AG04450 (cell line): ENCODE measurements at regions not wholly inside any gene's neighbourhood (a gene's known extent, or its start where the extent isn't known, plus 50 kb on each side); places are given as distances from the start of the nearest gene placed in this dataset.

ENCODE experiments used
- CTCF ChIA-PET: fragments of 300-600, 350-600 bp; formaldehyde crosslinking; extraction: SDS; loops from one replicate; lab custom pipeline; 2022; ENCODE audit warnings: antibody characterized with exemption, inconsistent platforms; lab: Charles Lee
- POLR2A ChIA-PET: fragments of 350-600 bp; formaldehyde crosslinking; extraction: SDS; loops from one replicate; lab custom pipeline; 2021; ENCODE audit warnings: antibody characterized with exemption, inconsistent platforms; lab: Yijun Ruan, JAX
- DNase-seq: peaks from one replicate; pipeline ENCODE4 v3.0.0-alpha.2; 2011; ENCODE audit warnings: low read depth, low spot score
- H3K27ac ChIP-seq: one replicate; pipeline ENCODE4 v1.5.1; 2012; ENCODE audit warnings: low read depth, low read length, control low read depth
- H3K27me3 ChIP-seq: one replicate; pipeline ENCODE4 v1.6.0; 2012; ENCODE audit warnings: low read length; ENCODE audit not compliant: control insufficient read depth, insufficient read depth
- H3K4me3 ChIP-seq: 2 replicates; pipeline ENCODE4 v1.5.1; 2011; ENCODE audit warnings: mild to moderate bottlenecking, low read depth, low read length, control low read depth
- H3K9me3 ChIP-seq: 2 replicates; pipeline ENCODE4 v1.5.1; 2012; ENCODE audit warnings: low read length; ENCODE audit not compliant: control insufficient read depth, insufficient read depth
- TF ChIP-seq, protein P1 (sequence below): IDR thresholded peaks from 2 replicates; pipeline ENCODE4 v1.5.1; 2011; ENCODE audit warnings: low read depth, low read length, control low read depth, inconsistent platforms

DNA sequence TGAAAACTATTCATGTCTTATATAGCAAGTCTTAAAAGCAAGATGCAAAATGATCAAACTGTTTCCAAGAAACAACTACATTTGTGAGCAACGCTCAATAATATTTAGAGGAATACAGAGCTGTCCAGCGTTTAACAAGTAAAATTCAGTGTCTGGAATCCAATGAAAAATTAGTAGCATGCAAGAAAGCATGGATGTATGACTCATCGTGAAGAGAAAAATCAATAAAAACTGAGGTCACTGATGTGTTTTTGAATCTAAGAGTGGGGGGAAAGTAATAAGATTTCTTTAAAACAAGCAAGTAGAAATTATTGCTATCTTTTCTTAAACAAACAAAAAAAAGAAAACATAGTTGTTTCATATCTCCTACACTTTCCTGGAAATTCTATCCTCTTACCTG is 600.3 kb upstream of the GOLIM4 start:
- Histone ChIP-seq H3K27me3 (no peaks in the 10 kb centered on the region), H3K4me3 (no peak overlapping the region), H3K27ac (no peak overlapping the region), H3K9me3 (no peaks in the 10 kb centered on the region)
- no peak for DNase-seq
- CTCF ChIA-PET = no interaction called here
- POLR2A ChIA-PET = no interaction called here
- TF ChIP-seq, protein P1, sequence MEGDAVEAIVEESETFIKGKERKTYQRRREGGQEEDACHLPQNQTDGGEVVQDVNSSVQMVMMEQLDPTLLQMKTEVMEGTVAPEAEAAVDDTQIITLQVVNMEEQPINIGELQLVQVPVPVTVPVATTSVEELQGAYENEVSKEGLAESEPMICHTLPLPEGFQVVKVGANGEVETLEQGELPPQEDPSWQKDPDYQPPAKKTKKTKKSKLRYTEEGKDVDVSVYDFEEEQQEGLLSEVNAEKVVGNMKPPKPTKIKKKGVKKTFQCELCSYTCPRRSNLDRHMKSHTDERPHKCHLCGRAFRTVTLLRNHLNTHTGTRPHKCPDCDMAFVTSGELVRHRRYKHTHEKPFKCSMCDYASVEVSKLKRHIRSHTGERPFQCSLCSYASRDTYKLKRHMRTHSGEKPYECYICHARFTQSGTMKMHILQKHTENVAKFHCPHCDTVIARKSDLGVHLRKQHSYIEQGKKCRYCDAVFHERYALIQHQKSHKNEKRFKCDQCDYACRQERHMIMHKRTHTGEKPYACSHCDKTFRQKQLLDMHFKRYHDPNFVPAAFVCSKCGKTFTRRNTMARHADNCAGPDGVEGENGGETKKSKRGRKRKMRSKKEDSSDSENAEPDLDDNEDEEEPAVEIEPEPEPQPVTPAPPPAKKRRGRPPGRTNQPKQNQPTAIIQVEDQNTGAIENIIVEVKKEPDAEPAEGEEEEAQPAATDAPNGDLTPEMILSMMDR = no peak

DNA sequence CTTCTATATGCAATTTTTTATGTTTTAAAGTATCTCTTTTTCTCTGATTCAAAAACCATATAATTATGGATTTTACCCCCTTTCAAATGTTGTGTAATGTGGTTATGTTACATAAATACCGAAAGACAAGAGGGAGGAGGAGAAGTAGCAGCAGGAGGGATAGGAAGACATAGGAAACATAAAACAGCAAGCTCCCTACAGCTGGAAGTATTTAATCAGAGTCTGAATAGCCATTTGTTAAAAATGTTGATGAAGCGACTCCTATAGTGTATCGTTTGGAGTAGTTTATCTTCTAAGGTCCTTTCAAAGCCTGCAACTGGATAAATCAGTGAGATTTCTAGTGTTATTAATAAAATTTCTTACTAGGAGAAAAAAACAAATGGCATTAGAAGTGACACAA is 598.1 kb upstream of the GOLIM4 start:
- Histone ChIP-seq H3K4me3 (no peak overlapping the region), H3K9me3 (no peaks in the 10 kb centered on the region), H3K27me3 (no peaks in the 10 kb centered on the region), H3K27ac (no peak overlapping the region)
- ChIA-PET CTCF (interaction anchor here (0.7 kb wide), 1 partner anchor 27 kb away, joined by 3 read pairs; no protein-coding TSS in a partner anchor), POLR2A (no interaction called here)
- no peak for DNase-seq
- TF ChIP-seq, protein P1 = no peak

DNA sequence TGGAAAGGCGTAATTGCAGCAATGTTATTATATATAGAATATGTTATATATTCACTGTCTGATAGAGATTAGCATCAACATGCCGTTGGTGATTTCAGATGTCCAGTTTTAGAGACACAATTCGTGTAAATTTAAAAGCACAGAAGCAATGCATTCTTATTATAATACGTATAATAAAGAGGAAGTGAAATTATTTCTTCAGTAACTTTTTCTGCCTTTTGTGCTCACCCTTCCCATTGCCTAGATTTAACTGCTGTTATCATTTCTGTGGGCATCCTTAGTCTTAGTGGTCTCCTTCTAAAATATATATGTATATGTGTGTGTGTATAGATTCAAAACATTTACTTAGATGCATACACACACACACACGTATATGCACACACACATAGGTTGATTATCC is 592.5 kb upstream of the GOLIM4 start:
- POLR2A ChIA-PET = no interaction called here
- Histone ChIP-seq H3K4me3 (no peak overlapping the region), H3K27me3 (no peaks in the 10 kb centered on the region), H3K9me3 (no peaks in the 10 kb centered on the region), H3K27ac (no peak overlapping the region)
- TF ChIP-seq, protein P1 = no peak
- CTCF ChIA-PET = interaction anchor here (1.3 kb wide), 1 partner anchor 177 kb away, joined by 3 read pairs; no protein-coding TSS in a partner anchor
- no peak for DNase-seq

DNA sequence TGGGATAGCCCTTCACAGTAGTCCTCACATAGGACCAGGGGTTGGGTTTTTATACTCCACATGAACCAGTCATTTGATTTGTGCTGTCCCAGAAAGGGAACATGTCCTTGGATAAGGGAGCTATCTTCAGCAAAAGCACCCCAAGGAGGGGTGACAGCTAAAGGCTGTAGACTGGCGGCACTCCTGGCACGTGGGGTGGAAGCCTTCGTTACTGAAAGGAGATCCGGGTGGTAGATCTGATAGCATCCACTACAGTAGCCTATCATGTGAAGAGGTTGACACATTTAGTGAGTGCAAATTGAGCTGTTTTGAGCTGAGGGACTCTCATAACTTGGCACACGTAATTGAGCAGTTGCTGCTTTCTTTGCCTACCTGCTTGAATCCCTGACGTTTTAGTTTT is 588.8 kb upstream of the GOLIM4 start:
- Histone ChIP-seq H3K4me3 (no peak overlapping the region), H3K27me3 (no peaks in the 10 kb centered on the region), H3K9me3 (no peaks in the 10 kb centered on the region), H3K27ac (no peak overlapping the region)
- CTCF ChIA-PET = no interaction called here
- DNase-seq = no peak
- TF ChIP-seq, protein P1 = no peak
- POLR2A ChIA-PET = no interaction called here

DNA sequence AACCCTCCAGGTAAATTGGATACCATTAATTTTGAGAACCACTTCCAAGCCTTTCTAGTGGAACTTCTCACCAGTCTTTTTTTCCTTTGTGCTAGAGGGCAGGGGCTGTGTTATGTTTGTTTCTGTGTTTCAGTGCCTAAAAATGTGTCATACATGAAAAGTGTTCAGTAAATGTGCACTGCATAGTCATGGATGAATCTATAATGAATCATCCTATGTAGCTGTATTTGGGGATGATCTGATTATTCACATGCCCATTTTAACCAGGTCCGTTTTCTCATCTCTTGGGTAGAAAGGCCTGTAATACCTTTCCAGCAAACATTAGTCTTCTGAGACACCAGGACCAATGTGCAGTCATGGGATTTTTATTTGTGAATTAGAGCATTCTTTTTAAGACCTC is 583.0 kb upstream of the GOLIM4 start:
- Histone ChIP-seq H3K9me3 (no peaks in the 10 kb centered on the region), H3K27me3 (no peaks in the 10 kb centered on the region), H3K27ac (no peak overlapping the region), H3K4me3 (no peak overlapping the region)
- ChIA-PET CTCF (interaction anchor here (1.0 kb wide), 1 partner anchor 11 kb away, joined by 3 read pairs; no protein-coding TSS in a partner anchor), POLR2A (no interaction called here)
- no peak for DNase-seq
- TF ChIP-seq, protein P1 = no peak
